HL-60 (cell line): ENCODE measurements at regions not wholly inside any gene's neighbourhood (a gene's known extent, or its start where the extent isn't known, plus 50 kb on each side); places are given as distances from the start of the nearest gene placed in this dataset.

ENCODE experiments used
- DNase-seq, 2 experiments: peaks; one replicate each; pipeline ENCODE4 v3.0.0-alpha.2; 2010 to 2020; ENCODE audit warnings: low read depth in 1 of 2, low spot score in 1 of 2
- H3K27ac ChIP-seq: fragments of 250-450 bp; sonication (Bioruptor Pico); replicated peaks from 2 replicates; pipeline ENCODE4 v1.5.1; 2020; ENCODE audit warnings: mild to moderate bottlenecking, moderate library complexity
- H3K27me3 ChIP-seq: fragments of 250-450 bp; sonication (Bioruptor Pico); 2 replicates; pipeline ENCODE4 v1.5.1; 2021; ENCODE audit warnings: mild to moderate bottlenecking, moderate library complexity; ENCODE audit not compliant: insufficient read depth, poor library complexity, severe bottlenecking
- H3K4me3 ChIP-seq: replicated peaks from 2 replicates; pipeline ENCODE4 v1.5.1; 2011; ENCODE audit warnings: mild to moderate bottlenecking, control low read depth, low read length; ENCODE audit not compliant: insufficient read depth
- GABPA ChIP-seq: IDR thresholded peaks from 2 replicates; pipeline ENCODE4 v1.6.1; 2012; ENCODE audit warnings: low read depth
- POLR2AphosphoS5 ChIP-seq: IDR thresholded peaks from 2 replicates; pipeline ENCODE4 v1.6.1; 2012; ENCODE audit warnings: low read depth
- SPI1 ChIP-seq: IDR thresholded peaks from 2 replicates; pipeline ENCODE4 v1.6.1; 2012; ENCODE audit warnings: low read depth, mild to moderate bottlenecking, borderline replicate concordance
- TF ChIP-seq, protein P1 (sequence below): IDR thresholded peaks from one replicate; pipeline ENCODE4 v1.5.1; 2011; ENCODE audit warnings: low read length, control low read depth, inconsistent platforms; ENCODE audit not compliant: insufficient read depth
- TF ChIP-seq, protein P2 (sequence below): IDR thresholded peaks from 2 replicates; pipeline ENCODE4 v1.6.1; 2012; ENCODE audit warnings: low read depth; ENCODE audit not compliant: insufficient replicate concordance

DNA sequence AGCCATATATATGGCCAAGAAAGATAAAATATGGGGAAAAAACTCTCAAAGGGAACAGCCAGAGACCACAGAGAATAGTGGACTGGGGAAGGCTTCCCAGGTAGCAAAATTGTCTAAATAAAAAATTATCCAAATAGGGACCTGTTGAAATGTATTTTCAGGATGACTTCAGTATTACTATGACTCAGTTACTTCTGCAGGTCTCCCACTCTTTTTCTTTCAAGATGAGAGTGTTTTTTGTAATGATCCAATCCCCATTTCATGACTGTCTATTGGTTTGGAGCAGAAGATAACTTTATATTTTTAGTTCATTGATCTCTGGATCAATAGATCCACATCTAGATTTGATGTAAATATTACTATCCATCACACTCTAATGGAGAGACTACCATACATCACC, 372.1 kb upstream of the EMCN start:
- H3K27me3 ChIP-seq = no peaks in the 10 kb centered on the region
- TF ChIP-seq, protein P1, sequence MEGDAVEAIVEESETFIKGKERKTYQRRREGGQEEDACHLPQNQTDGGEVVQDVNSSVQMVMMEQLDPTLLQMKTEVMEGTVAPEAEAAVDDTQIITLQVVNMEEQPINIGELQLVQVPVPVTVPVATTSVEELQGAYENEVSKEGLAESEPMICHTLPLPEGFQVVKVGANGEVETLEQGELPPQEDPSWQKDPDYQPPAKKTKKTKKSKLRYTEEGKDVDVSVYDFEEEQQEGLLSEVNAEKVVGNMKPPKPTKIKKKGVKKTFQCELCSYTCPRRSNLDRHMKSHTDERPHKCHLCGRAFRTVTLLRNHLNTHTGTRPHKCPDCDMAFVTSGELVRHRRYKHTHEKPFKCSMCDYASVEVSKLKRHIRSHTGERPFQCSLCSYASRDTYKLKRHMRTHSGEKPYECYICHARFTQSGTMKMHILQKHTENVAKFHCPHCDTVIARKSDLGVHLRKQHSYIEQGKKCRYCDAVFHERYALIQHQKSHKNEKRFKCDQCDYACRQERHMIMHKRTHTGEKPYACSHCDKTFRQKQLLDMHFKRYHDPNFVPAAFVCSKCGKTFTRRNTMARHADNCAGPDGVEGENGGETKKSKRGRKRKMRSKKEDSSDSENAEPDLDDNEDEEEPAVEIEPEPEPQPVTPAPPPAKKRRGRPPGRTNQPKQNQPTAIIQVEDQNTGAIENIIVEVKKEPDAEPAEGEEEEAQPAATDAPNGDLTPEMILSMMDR = no peak
- no peak for TF ChIP-seq POLR2AphosphoS5
- TF ChIP-seq, protein P2, sequence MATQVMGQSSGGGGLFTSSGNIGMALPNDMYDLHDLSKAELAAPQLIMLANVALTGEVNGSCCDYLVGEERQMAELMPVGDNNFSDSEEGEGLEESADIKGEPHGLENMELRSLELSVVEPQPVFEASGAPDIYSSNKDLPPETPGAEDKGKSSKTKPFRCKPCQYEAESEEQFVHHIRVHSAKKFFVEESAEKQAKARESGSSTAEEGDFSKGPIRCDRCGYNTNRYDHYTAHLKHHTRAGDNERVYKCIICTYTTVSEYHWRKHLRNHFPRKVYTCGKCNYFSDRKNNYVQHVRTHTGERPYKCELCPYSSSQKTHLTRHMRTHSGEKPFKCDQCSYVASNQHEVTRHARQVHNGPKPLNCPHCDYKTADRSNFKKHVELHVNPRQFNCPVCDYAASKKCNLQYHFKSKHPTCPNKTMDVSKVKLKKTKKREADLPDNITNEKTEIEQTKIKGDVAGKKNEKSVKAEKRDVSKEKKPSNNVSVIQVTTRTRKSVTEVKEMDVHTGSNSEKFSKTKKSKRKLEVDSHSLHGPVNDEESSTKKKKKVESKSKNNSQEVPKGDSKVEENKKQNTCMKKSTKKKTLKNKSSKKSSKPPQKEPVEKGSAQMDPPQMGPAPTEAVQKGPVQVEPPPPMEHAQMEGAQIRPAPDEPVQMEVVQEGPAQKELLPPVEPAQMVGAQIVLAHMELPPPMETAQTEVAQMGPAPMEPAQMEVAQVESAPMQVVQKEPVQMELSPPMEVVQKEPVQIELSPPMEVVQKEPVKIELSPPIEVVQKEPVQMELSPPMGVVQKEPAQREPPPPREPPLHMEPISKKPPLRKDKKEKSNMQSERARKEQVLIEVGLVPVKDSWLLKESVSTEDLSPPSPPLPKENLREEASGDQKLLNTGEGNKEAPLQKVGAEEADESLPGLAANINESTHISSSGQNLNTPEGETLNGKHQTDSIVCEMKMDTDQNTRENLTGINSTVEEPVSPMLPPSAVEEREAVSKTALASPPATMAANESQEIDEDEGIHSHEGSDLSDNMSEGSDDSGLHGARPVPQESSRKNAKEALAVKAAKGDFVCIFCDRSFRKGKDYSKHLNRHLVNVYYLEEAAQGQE = no peak
- TF ChIP-seq GABPA = no peak
- DNase-seq = no peak
- H3K4me3 ChIP-seq = no peak overlapping the region
- no peak overlapping the region for H3K27ac ChIP-seq

DNA sequence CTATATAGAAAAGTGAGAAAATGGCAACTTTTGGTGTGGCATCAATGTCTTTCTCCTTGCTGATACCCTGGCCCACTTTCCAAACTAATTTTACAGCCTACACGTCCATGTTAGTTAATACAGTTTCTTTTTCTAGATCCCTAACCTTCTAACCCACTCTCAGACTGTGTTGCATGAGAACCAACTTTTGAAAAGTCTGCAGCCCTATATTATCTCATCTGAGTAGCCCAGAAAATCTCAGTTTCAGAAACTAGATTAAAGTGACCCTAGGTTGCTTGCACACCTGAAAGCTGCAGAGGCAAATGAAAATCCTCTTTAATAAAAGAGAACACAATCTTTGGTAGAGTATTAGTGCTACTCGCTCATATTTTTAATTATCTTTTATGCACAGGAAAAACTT, 371.6 kb upstream of the EMCN start:
- no peak overlapping the region for H3K27ac ChIP-seq
- DNase-seq = no peak
- no peak for TF ChIP-seq GABPA
- TF ChIP-seq POLR2AphosphoS5 = no peak
- TF ChIP-seq, protein P2 = no peak
- TF ChIP-seq SPI1 = no peak
- TF ChIP-seq, protein P1 = no peak
- no peak overlapping the region for H3K4me3 ChIP-seq
- no peaks in the 10 kb centered on the region for H3K27me3 ChIP-seq

DNA sequence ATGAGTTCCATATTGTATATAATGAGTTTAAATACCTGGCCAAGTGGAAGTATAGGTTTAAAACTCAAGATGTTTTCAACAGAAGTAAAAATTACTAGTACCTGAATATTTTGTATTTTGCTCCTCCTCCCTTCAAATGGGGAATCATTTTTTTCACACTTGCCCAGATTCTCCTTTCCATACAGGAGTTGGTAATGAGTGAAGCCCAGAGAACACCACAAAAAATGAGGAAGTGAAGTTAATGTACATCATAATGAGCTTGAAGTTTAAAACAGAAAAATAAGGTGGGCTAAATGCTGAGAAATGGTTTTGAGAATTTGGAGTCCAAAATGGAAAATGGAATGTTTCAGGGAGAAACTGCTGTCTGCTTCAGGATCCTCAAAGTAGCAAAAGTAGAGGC, 364.8 kb upstream of the EMCN start:
- no peaks in the 10 kb centered on the region for H3K27me3 ChIP-seq
- TF ChIP-seq, protein P2 = no peak
- TF ChIP-seq POLR2AphosphoS5 (no peak), SPI1 (peak; percentile 94)
- no peak overlapping the region for H3K4me3 ChIP-seq
- no peak for DNase-seq
- no peak overlapping the region for H3K27ac ChIP-seq

DNA sequence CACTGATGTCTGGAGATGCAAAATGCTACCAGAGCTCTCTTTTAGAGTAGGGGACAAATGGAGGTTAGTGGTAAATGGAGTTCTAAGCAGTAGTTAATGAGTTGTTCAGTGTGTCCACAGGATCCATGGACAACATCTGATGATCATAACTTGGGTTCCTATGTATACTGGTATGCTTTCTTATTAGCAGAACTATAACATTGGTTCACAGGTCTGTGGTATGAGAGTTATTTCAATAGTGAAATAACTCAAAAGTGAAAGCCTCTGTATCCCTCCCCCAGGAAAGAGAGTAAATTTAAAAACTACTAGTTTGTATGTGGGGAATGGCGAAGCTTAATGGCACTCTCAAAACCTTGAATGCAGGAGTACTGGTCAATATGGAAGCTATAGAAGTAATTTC, 363.5 kb upstream of the EMCN start:
- DNase-seq = no peak
- H3K27ac ChIP-seq = no peak overlapping the region
- no peaks in the 10 kb centered on the region for H3K27me3 ChIP-seq
- TF ChIP-seq POLR2AphosphoS5 (no peak), SPI1 (no peak), GABPA (no peak)
- TF ChIP-seq, protein P2 = no peak
- TF ChIP-seq, protein P1 = no peak
- H3K4me3 ChIP-seq = no peak overlapping the region
